ENCODE measurements at regions not wholly inside any gene's neighbourhood (a gene's known extent, or its start where the extent isn't known, plus 50 kb on each side); places are given as distances from the start of the nearest gene placed in this dataset.

GRCh38 chr4:4914059-4914820, 54.8 kb downstream of the MSX1 start:
- no peak for TF ChIP-seq ZNF274 (IDR thresholded peaks at IDR 0.05; ENCODE audit: low read depth, low read length)
- TF ChIP-seq YY1 (IDR thresholded peaks at IDR 0.05; ENCODE audit: insufficient read depth, insufficient read length) = no peak
- no peak for TF ChIP-seq SUZ12 (IDR thresholded peaks at IDR 0.05; ENCODE audit: extremely low read depth, insufficient read depth, insufficient read length)
